ENCODE measurements at regions not wholly inside any gene's neighbourhood (a gene's known extent, or its start where the extent isn't known, plus 50 kb on each side); places are given as distances from the start of the nearest gene placed in this dataset.

DNA sequence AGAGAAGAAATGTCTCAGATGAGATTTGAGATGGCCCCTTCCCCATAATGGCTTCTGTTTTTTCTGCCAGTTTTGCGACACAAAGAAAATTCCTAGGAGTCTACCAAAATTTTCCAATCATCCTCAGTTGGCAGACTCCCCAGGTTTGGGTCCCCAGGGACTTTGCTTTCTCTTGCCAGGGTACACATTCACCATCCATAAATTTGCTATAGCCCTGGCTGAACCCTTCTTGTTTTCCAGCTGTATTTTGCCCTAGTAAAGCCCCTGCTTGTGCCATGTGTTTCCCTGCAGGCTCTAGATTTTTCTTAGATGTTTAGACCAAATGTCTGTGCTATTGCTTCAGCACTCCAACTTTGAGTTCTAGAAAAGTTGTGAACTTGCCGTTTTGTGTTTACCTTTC is 283.2 kb downstream of the ANXA1 start:
- TF ChIP-seq, protein P1, sequence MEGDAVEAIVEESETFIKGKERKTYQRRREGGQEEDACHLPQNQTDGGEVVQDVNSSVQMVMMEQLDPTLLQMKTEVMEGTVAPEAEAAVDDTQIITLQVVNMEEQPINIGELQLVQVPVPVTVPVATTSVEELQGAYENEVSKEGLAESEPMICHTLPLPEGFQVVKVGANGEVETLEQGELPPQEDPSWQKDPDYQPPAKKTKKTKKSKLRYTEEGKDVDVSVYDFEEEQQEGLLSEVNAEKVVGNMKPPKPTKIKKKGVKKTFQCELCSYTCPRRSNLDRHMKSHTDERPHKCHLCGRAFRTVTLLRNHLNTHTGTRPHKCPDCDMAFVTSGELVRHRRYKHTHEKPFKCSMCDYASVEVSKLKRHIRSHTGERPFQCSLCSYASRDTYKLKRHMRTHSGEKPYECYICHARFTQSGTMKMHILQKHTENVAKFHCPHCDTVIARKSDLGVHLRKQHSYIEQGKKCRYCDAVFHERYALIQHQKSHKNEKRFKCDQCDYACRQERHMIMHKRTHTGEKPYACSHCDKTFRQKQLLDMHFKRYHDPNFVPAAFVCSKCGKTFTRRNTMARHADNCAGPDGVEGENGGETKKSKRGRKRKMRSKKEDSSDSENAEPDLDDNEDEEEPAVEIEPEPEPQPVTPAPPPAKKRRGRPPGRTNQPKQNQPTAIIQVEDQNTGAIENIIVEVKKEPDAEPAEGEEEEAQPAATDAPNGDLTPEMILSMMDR (conservative IDR thresholded peaks at IDR 0.05; ENCODE audit: low read length) = no peak
- no peak for TF ChIP-seq EZH2phosphoT487 (IDR thresholded peaks at IDR 0.05; ENCODE audit: borderline replicate concordance, low read depth, low read length)

All from OCI-LY7 (cell line).